HUES64 (cell line): ENCODE measurements at regions not wholly inside any gene's neighbourhood (a gene's known extent, or its start where the extent isn't known, plus 50 kb on each side); places are given as distances from the start of the nearest gene placed in this dataset.

Source experiments
- H3K27ac ChIP-seq: 2 replicates; pipeline ENCODE4 v1.7.0; 2013; ENCODE audit warnings: low read depth, low read length, inconsistent platforms
- H3K27me3 ChIP-seq: 2 replicates; pipeline ENCODE4 v1.6.1; 2013; ENCODE audit warnings: mild to moderate bottlenecking, low read length; ENCODE audit not compliant: insufficient read depth
- H3K36me3 ChIP-seq: 2 replicates; pipeline ENCODE4 v1.6.1; 2013; ENCODE audit warnings: mild to moderate bottlenecking, low read length; ENCODE audit not compliant: insufficient read depth
- H3K4me1 ChIP-seq: 2 replicates; pipeline ENCODE4 v1.6.1; 2013; ENCODE audit warnings: mild to moderate bottlenecking, low read length, moderate library complexity; ENCODE audit not compliant: insufficient read depth
- H3K4me3 ChIP-seq: 2 replicates; pipeline ENCODE4 v1.5.1; 2013; ENCODE audit warnings: mild to moderate bottlenecking, low read length, moderate library complexity
- H3K9ac ChIP-seq: 2 replicates; pipeline ENCODE4 v1.6.1; 2013; ENCODE audit warnings: mild to moderate bottlenecking, low read depth, low read length
- H3K9me3 ChIP-seq: 2 replicates; pipeline ENCODE4 v1.6.1; 2013; ENCODE audit warnings: low read depth, low read length; ENCODE audit not compliant: insufficient read depth
- WGBS: fragments of 150-250, 120-280 bp; methylation state at CpG from one replicate; pipeline ENCODE4 v1.1.7; 2013; ENCODE audit warnings: missing lambda C conversion rate; 5-methylcytosine and 5-hydroxymethylcytosine counted together

DNA sequence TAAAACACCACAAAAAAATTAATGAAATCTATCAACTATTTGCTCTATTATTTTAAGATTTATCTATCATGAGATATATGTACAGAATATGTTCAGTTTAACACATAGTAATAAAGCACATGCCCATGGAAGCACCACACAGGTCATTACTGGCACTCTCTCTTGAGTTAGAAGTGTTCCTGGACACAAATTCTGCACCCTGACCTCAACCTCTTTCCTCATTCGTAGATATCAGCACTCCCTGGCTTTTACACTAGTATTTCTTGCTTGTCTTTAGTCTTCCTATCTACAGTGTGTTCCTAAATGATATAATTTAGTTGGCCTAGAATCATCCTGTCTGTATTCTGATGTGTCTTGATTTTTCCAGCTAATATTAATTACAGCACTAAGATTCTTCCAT is 321.0 kb upstream of the SOX5 start:
- Histone ChIP-seq H3K27ac (no peak overlapping the region), H3K27me3 (no peaks in the 10 kb centered on the region), H3K9ac (no peak overlapping the region), H3K9me3 (no peaks in the 10 kb centered on the region), H3K4me1 (no peaks in the 10 kb centered on the region), H3K36me3 (no peaks in the 10 kb centered on the region), H3K4me3 (no peak overlapping the region)
- 89% methylated on average over 1 of the region's 1 CpG for WGBS

- Histone ChIP-seq H3K27ac (no peak overlapping the region), H3K36me3 (no peaks in the 10 kb centered on the region), H3K27me3 (no peaks in the 10 kb centered on the region), H3K4me3 (no peak overlapping the region), H3K4me1 (no peaks in the 10 kb centered on the region), H3K9me3 (no peaks in the 10 kb centered on the region), H3K9ac (no peak overlapping the region)
- no CpG with 5 or more reads among the region's 1 CpG for WGBS
These were observed 319.3 kb upstream of the SOX5 start for GRCh38 chr12:24268663-24269186.

GRCh38 chr12:24266982-24267381 is 317.5 kb upstream of the SOX5 start:
- no peaks in the 10 kb centered on the region for H3K36me3 ChIP-seq
- no CpG with 5 or more reads among the region's 2 CpGs for WGBS
- H3K27ac ChIP-seq, result no peak overlapping the region
- H3K9ac ChIP-seq, result no peak overlapping the region
- H3K4me1 ChIP-seq, result no peaks in the 10 kb centered on the region
- no peaks in the 10 kb centered on the region for H3K9me3 ChIP-seq
- no peak overlapping the region for H3K4me3 ChIP-seq
- no peaks in the 10 kb centered on the region for H3K27me3 ChIP-seq

- Histone ChIP-seq H3K9ac (no peak overlapping the region), H3K27me3 (no peaks in the 10 kb centered on the region), H3K4me3 (no peak overlapping the region), H3K4me1 (peaks cover 48% of the 10 kb centered on the region), H3K27ac (peak overlapping the region; percentile 26; the same call in 1 of the 2 replicates), H3K36me3 (no peaks in the 10 kb centered on the region), H3K9me3 (0 out of 2 replicates have a peak, but pooled peaks cover 3% of the 10 kb centered on the region)
- WGBS, result 39% methylated on average over 4 of the region's 4 CpGs
These were observed 307.2 kb upstream of the SOX5 start for GRCh38 chr12:24256684-24257083.

- Histone ChIP-seq H3K9ac (no peak overlapping the region), H3K9me3 (0 out of 2 replicates have a peak, but pooled peaks cover 3% of the 10 kb centered on the region), H3K36me3 (no peaks in the 10 kb centered on the region), H3K4me1 (peaks cover 48% of the 10 kb centered on the region), H3K4me3 (no peak overlapping the region), H3K27ac (no peak overlapping the region), H3K27me3 (no peaks in the 10 kb centered on the region)
- 34% methylated on average over 6 of the region's 7 CpGs for WGBS
These were observed 306.6 kb upstream of the SOX5 start for GRCh38 chr12:24255920-24256665.

- WGBS, result 15% methylated on average over 4 of the region's 4 CpGs
- Histone ChIP-seq H3K36me3 (no peaks in the 10 kb centered on the region), H3K27me3 (no peaks in the 10 kb centered on the region), H3K9ac (peak overlapping the region; percentile 44; the same call in 1 of the 2 replicates), H3K27ac (peak overlapping the region; percentile 33; the same call in 1 of the 2 replicates), H3K9me3 (0 out of 2 replicates have a peak, but pooled peaks cover 3% of the 10 kb centered on the region), H3K4me1 (peaks cover 55% of the 10 kb centered on the region), H3K4me3 (peak overlapping the region; percentile 10; the same call in 1 of the 2 replicates)
These were observed 303.1 kb upstream of the SOX5 start for GRCh38 chr12:24252602-24253001.

DNA sequence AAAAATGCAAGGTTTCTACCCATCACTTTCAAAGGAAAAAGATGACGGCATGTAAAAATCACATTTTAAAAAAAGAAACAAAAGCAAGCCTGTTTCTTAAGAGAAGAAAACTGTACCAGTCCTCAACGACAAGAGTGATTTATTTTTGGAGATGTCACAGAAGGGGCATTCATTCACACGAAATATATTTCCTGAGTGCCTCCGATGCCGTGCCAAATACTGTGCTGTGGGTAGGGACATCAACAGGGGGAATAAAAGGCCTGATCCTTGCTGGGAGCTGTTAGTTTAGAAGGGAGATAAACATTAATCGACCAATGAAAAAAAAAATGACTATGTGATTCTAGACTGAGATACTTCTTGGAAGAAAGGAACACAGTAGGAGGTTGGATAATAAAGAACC is 297.5 kb upstream of the SOX5 start:
- H3K27me3 ChIP-seq, result no peaks in the 10 kb centered on the region
- no peaks in the 10 kb centered on the region for H3K9me3 ChIP-seq
- no peak overlapping the region for H3K4me3 ChIP-seq
- H3K27ac ChIP-seq, result no peak overlapping the region
- no peak overlapping the region for H3K9ac ChIP-seq
- no peaks in the 10 kb centered on the region for H3K36me3 ChIP-seq
- WGBS, result 97% methylated on average over 6 of the region's 6 CpGs
- peaks cover 33% of the 10 kb centered on the region for H3K4me1 ChIP-seq

GRCh38 chr12:24246376-24246775 is 296.9 kb upstream of the SOX5 start:
- H3K9ac ChIP-seq, result no peak overlapping the region
- no peaks in the 10 kb centered on the region for H3K9me3 ChIP-seq
- H3K4me1 ChIP-seq, result peaks cover 36% of the 10 kb centered on the region
- H3K4me3 ChIP-seq, result no peak overlapping the region
- H3K27ac ChIP-seq, result no peak overlapping the region
- H3K36me3 ChIP-seq, result no peaks in the 10 kb centered on the region
- H3K27me3 ChIP-seq, result no peaks in the 10 kb centered on the region

DNA sequence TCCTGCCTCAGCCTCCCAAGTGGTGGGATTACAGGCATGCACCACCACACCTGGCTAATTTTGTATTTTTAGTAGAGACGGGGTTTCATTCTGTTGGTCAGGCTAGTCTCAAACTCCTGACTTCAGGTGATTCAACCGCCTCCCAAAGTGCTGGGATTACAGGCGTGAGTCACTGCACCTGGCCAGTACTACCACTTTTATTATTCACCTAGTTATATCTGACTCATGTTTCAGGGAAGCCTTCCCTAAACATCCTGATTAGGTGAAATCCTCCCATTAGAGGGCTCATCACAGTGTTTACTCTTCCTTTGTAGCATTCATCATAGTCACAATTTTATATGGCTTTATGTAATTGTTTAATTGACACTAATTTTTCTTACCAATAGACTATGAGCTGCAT is 295.3 kb upstream of the SOX5 start:
- Histone ChIP-seq H3K9me3 (no peaks in the 10 kb centered on the region), H3K27ac (no peak overlapping the region), H3K27me3 (no peaks in the 10 kb centered on the region), H3K9ac (no peak overlapping the region), H3K4me1 (peaks cover 34% of the 10 kb centered on the region), H3K4me3 (no peak overlapping the region), H3K36me3 (no peaks in the 10 kb centered on the region)
- 91% methylated on average over 3 of the region's 3 CpGs for WGBS

GRCh38 chr12:24244231-24244630 is 294.8 kb upstream of the SOX5 start:
- WGBS, result 81% methylated on average over 4 of the region's 4 CpGs

GRCh38 chr12:24240707-24241106 is 291.2 kb upstream of the SOX5 start:
- Histone ChIP-seq H3K4me1 (peaks cover 22% of the 10 kb centered on the region), H3K9ac (no peak overlapping the region), H3K27ac (no peak overlapping the region), H3K9me3 (no peaks in the 10 kb centered on the region), H3K27me3 (no peaks in the 10 kb centered on the region), H3K4me3 (no peak overlapping the region), H3K36me3 (no peaks in the 10 kb centered on the region)
- WGBS, result 82% methylated on average over 1 of the region's 1 CpG

More at GRCh38 chr12:24244231-24244630, 294.8 kb upstream of the SOX5 start:
- Histone ChIP-seq H3K9me3 (no peaks in the 10 kb centered on the region), H3K27me3 (no peaks in the 10 kb centered on the region), H3K9ac (no peak overlapping the region), H3K4me1 (peaks cover 34% of the 10 kb centered on the region), H3K27ac (peak overlapping the region; percentile 16; the same call in 1 of the 2 replicates), H3K36me3 (no peaks in the 10 kb centered on the region), H3K4me3 (no peak overlapping the region)
